Activated T-cell treated with anti-CD3 and anti-CD28 coated beads, Interleukin-2, amount 50 U/mL, for 4 hours (primary cell): ENCODE measurements at regions not wholly inside any gene's neighbourhood (a gene's known extent, or its start where the extent isn't known, plus 50 kb on each side); places are given as distances from the start of the nearest gene placed in this dataset.

Source experiments
- ATAC-seq, 2 donors: fragments of 200-7000 bp; cut with Tn5 transposase; one replicate each; pipeline ENCODE4 v1.10.0; 2021
- DNase-seq: peaks from one replicate; pipeline ENCODE4 v3.0.0-alpha.2; 2020
- H3K27me3 Mint-ChIP-seq: one replicate; pipeline ENCODE4 v1.8.0; 2021; ENCODE audit warnings: low read depth, mixed read lengths
- H3K36me3 Mint-ChIP-seq: one replicate; pipeline ENCODE4 v1.8.0; 2022; ENCODE audit warnings: mixed read lengths; ENCODE audit not compliant: insufficient read depth
- H3K4me1 Mint-ChIP-seq: one replicate; pipeline ENCODE4 v1.8.0; 2021; ENCODE audit warnings: low read depth, mixed read lengths
- H3K4me3 Mint-ChIP-seq: one replicate; pipeline ENCODE4 v1.8.0; 2021; ENCODE audit warnings: mild to moderate bottlenecking, moderate library complexity, mixed read lengths
- H3K9me3 Mint-ChIP-seq: one replicate; pipeline ENCODE4 v1.8.0; 2021; ENCODE audit warnings: mixed read lengths

DNA sequence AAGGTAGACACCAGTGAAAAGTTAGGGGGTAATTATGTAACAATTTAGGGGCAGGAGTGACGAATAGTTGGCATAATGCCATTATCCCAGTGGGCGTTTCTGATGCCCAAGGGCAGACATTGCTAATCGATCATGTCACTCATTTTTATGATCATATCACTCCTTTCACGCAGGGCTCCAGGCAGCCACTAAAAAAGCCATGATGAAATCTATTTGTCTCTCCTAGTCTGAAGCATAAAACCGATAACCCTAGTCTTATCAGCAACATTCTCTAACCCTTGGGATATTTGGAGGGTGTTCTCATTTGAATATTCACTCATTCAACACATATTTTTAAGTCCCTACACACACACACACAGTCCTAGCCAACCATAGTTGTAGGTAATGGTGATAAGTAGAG is 114.9 kb downstream of the NMUR2 start:
- DNase-seq (no peak), ATAC-seq (no peak)
- no peaks in the 10 kb centered on the region for H3K36me3 Mint-ChIP-seq
- no peaks in the 10 kb centered on the region for H3K9me3 Mint-ChIP-seq
- H3K27me3 Mint-ChIP-seq: peaks cover 5% of the 10 kb centered on the region
- H3K4me1 Mint-ChIP-seq: no peaks in the 10 kb centered on the region
- no peak overlapping the region for H3K4me3 Mint-ChIP-seq

DNA sequence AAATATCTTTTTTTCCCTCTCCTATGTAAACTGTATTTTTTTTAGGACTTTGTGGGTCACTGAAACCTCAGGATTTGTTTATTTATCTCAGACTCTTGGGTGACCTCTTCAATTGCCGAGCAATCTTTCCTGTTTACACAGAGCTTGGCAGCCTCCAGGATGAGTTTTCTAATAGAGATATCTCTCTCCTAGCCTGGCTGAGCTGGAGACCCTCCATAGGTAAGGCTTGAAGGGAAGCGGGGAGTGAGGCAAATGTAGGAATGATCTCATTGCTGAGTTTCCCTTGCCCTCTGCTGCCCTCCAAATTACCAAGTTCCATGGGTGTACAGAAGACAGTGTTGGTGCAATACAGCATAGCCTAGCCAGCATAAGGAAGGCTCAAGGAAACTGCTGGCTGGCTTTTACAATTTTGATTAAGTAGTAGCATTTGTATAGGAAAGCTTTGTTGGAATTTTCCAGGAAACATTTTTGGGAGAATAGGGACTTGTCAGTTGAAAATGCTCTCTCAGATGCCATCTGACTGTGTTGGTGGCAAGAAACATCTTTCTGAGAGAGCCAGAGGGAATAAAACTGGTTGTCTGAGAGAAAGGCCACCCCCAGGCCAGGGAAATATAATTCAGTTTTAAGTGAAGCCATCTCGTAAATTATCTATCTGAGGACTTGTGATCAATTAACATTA is 116.0 kb downstream of the NMUR2 start:
- Mint-ChIP-seq H3K9me3 (peaks cover 2% of the 10 kb centered on the region), H3K4me3 (no peak overlapping the region), H3K4me1 (no peaks in the 10 kb centered on the region), H3K27me3 (peaks cover 7% of the 10 kb centered on the region), H3K36me3 (no peaks in the 10 kb centered on the region)
- ATAC-seq (no peak), DNase-seq (no peak)

DNA sequence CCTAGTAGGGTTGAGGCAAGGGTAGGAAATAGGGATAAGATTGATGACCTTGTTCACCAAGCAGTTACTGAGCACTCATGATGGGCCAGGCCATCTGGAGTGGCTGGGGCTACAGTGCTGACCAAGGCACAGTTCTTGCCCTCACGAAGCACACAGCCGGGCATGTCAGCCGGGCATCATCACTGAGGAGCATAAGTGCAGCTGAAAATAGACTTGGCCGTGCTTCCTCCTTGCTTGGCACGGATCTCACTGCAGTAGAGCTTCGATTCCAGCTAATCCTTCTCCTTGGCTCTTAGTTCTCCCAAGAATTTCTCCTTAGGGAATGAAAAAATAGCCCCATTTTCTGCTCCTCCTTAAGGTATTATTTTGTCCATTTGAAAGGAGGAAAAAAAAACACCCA is 116.6 kb downstream of the NMUR2 start:
- H3K9me3 Mint-ChIP-seq: peaks cover 5% of the 10 kb centered on the region
- DNase-seq (no peak), ATAC-seq (no peak)
- no peaks in the 10 kb centered on the region for H3K4me1 Mint-ChIP-seq
- H3K36me3 Mint-ChIP-seq: no peaks in the 10 kb centered on the region
- peaks cover 9% of the 10 kb centered on the region for H3K27me3 Mint-ChIP-seq
- H3K4me3 Mint-ChIP-seq: no peak overlapping the region

DNA sequence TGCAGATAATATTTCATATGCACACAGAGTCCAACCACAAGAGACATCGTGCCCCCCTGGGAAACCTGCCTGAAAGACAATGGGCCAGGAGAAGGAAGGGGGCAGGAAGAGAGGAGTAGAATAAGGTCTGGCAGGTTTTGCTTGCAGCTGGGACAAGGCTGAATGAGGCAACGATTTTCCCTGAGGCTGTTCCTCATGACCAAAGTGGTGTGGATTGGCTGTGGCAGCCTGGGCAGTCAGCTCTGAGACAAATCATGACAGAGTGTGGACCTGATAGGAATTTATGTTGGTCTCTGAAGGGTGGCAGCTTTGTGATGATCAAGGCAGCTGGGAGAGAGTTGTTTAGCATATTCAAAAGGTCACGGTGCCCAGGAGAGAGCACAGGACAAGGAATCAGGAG is 119.3 kb downstream of the NMUR2 start:
- Mint-ChIP-seq H3K4me1 (no peaks in the 10 kb centered on the region), H3K4me3 (no peak overlapping the region), H3K27me3 (peaks cover 7% of the 10 kb centered on the region), H3K9me3 (peaks cover 13% of the 10 kb centered on the region), H3K36me3 (no peaks in the 10 kb centered on the region)
- no peak for ATAC-seq
- no peak for DNase-seq

DNA sequence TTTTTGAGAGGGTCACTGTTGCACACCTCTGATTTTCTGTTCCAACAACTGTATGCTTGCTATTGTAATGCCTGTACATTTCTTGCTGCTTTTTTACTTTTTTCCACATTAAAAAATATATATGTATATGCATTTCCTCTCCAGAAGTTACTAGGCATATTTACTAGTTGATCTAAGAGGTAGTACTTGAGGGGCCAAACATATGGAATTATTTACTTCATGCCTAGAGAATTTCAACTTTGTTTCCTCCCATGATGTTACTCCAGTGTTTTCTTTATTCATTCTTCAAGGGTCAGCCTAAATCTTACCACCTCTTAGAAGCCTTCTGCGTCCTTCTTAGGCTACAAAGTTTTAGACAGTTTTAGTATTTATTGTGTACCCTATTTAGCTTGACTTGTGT is 122.7 kb downstream of the NMUR2 start:
- H3K9me3 Mint-ChIP-seq: peaks cover 13% of the 10 kb centered on the region
- H3K36me3 Mint-ChIP-seq: no peaks in the 10 kb centered on the region
- DNase-seq (no peak), ATAC-seq (no peak)
- H3K4me3 Mint-ChIP-seq: no peak overlapping the region
- no peaks in the 10 kb centered on the region for H3K4me1 Mint-ChIP-seq
- peaks cover 7% of the 10 kb centered on the region for H3K27me3 Mint-ChIP-seq

DNA sequence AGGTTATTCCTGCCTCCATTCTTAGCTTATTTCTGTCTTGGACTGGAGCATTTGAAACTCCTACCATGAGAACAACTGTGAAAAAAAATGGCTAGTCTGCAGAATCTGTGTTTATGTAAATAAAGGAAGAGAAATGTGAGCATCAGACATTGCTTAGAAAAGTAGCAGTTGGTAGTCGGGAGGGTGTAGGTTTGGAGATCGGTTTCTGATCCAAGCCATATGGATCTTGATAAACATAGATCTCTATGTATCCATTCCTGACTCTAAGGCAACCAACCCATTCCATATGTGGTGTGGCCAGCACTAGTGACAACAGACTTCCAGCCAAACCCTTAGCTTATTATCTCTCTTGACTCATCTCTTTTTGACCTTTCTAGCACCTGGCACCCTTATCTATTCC is 127.1 kb downstream of the NMUR2 start:
- H3K4me3 Mint-ChIP-seq: no peak overlapping the region
- no peaks in the 10 kb centered on the region for H3K4me1 Mint-ChIP-seq
- ATAC-seq (no peak), DNase-seq (no peak)
- peaks cover 8% of the 10 kb centered on the region for H3K9me3 Mint-ChIP-seq
- no peaks in the 10 kb centered on the region for H3K36me3 Mint-ChIP-seq
- peaks cover 4% of the 10 kb centered on the region for H3K27me3 Mint-ChIP-seq

DNA sequence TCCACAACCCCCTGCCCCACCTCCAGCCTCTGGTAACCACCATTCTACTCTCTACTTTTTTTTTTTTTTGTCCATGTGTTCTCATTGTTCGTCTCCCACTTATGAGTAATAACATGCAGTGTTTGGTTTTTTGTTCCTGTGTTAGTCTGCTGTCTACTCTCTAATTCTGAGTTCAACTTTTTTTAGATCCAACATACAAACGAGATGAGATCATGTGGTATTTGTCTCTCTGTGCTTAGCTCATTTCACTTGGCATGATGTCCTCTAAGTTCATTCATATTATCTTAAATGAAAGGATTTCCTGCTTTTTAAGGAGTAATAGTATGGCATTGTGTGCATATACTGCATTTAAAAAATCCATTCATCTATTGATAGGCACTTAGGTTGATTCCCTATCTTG is 130.9 kb downstream of the NMUR2 start:
- ATAC-seq (no peak), DNase-seq (no peak)
- Mint-ChIP-seq H3K27me3 (peaks cover 4% of the 10 kb centered on the region), H3K36me3 (no peaks in the 10 kb centered on the region), H3K4me3 (no peak overlapping the region), H3K9me3 (no peaks in the 10 kb centered on the region), H3K4me1 (no peaks in the 10 kb centered on the region)

DNA sequence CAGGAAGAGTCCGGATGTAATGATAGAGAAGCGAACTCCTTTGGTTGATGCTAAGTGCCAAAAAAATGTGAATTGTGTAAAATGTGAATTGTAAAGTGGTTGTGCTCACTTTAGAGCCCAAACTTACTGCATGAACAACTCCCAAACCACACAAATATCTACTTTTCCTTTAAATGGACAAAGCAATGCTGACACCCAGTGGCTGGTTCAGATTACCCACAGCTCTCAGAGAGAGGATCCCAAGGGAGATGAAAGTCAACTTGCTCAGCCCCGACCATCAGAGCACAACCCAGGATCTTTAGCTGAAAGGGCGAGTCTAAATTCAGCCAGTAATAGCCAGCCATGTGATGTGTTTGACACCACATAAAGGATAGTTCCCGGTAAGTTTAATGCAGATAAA is 133.7 kb downstream of the NMUR2 start:
- Mint-ChIP-seq H3K4me3 (no peak overlapping the region), H3K36me3 (no peaks in the 10 kb centered on the region), H3K4me1 (no peaks in the 10 kb centered on the region), H3K9me3 (no peaks in the 10 kb centered on the region), H3K27me3 (peaks cover 2% of the 10 kb centered on the region)
- DNase-seq: no peak
- no peak for ATAC-seq

DNA sequence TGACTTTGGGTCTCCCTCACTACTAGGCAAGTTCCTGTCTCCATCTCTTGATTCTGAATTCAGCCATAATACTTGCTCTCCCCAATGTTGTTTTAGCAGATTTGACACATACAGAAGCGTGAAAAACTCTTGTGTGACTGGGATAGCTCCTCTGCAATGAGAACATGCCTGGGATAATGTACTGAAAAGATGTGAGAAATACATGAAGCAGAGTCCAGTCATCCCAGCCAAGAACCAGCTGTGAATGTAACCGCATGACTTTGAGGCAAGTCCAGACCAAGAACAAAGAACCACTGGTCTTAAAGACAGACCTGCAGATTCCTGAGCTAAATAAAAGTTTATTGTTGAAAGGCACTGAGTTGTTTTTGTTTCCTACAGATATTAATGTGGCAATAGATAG is 135.0 kb downstream of the NMUR2 start:
- H3K4me3 Mint-ChIP-seq: no peak overlapping the region
- no peak for ATAC-seq

DNA sequence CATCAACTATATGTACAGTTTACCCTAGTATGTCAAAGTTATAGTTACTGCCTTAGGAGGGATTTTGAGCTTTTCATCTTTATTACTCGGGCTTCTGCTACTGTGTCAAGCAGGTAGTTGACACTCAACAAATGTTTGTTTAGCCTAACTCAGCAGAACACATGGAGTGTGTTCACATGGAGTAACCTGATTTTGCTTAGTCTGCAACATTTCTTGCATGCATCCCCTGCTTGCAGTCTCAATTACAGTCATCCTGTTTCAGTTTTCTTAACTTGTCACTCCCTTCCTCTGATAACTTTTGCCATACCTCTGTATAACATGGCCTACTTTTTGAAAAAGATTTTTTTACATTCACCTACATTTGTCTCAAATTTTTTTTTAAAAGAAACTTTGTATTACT is 135.5 kb downstream of the NMUR2 start:
- ATAC-seq: no peak
- no peak for DNase-seq
- Mint-ChIP-seq H3K27me3 (no peaks in the 10 kb centered on the region), H3K4me1 (no peaks in the 10 kb centered on the region), H3K9me3 (no peaks in the 10 kb centered on the region), H3K4me3 (no peak overlapping the region), H3K36me3 (no peaks in the 10 kb centered on the region)

More for the DNA sequence above, 135.0 kb downstream of the NMUR2 start:
- no peaks in the 10 kb centered on the region for H3K4me1 Mint-ChIP-seq
- H3K9me3 Mint-ChIP-seq: no peaks in the 10 kb centered on the region
- no peaks in the 10 kb centered on the region for H3K27me3 Mint-ChIP-seq
- H3K36me3 Mint-ChIP-seq: no peaks in the 10 kb centered on the region
- DNase-seq: no peak

DNA sequence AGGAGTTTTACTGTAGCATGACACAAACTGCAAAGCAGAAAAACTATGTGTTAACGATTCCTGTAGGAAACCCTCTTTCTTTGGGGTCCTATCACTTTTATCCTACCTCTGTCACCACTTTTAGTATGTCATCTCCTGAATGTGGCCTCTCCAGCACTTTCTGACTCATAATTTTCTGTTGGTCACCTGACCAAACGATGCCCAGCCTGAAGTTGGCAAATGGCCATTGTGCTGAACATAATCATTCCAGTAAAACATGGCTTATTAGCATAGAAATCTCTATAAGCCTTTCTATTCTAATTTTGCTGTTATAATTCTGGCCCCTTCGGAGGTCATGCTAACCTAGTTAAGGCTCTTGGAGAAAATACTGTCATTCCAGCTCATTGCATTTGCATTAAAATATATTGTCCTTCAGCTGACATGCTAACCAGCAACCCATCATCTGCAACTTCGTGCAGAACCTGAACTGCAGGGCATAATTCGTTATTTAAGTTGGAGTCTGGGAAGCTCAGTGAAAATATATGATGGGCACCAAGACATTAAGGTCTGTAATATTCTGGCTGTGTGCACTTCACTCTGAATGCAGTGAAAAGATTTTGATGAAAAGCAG is 140.3 kb downstream of the NMUR2 start:
- Mint-ChIP-seq H3K4me1 (no peaks in the 10 kb centered on the region), H3K27me3 (peaks cover 1% of the 10 kb centered on the region), H3K4me3 (no peak overlapping the region), H3K9me3 (no peaks in the 10 kb centered on the region), H3K36me3 (no peaks in the 10 kb centered on the region)
- ATAC-seq (no peak), DNase-seq (no peak)

DNA sequence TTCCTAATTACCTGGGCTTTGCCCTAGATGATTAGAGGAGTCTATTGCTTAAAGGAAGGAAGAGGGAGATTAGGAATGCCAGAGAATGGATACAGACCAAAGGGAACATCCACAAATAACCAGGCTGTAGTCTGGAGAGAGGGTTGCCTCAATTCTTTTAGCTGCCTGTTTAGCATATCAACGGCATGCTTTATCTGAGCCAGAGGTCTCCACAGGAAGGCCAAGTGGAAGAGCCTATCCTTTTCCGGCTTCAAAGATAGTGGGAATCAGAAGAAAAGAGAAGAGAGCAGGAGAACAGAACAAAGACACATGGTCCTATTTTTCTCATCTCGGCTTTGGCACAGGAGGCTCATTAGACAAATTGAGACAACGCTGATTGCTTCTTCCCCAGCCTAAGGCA is 142.4 kb downstream of the NMUR2 start:
- Mint-ChIP-seq H3K4me3 (no peak overlapping the region), H3K4me1 (no peaks in the 10 kb centered on the region), H3K36me3 (no peaks in the 10 kb centered on the region), H3K9me3 (no peaks in the 10 kb centered on the region), H3K27me3 (peaks cover 1% of the 10 kb centered on the region)
- no peak for ATAC-seq
- no peak for DNase-seq

DNA sequence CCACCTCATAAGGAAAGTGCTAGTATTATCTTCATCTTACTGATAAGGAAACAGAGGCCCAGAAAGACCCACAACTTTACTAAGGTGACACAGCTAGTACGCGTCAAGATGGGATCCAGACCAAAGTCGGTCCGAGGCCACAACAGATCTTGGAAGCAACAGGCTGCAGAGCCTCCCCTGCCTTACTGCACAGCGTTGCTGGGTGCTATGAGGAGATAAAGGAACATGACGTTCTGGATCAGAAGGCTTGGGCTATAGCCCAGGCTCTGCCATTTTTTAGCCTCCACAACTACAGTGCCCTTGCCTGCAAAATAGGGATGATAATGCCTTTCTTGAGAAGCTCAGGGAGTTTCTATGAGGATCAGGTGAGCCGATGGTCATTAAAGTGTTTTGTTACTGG is 144.1 kb downstream of the NMUR2 start:
- H3K4me3 Mint-ChIP-seq: no peak overlapping the region
- H3K36me3 Mint-ChIP-seq: no peaks in the 10 kb centered on the region
- no peak for ATAC-seq
- no peaks in the 10 kb centered on the region for H3K9me3 Mint-ChIP-seq
- H3K27me3 Mint-ChIP-seq: peaks cover 1% of the 10 kb centered on the region
- no peak for DNase-seq
- H3K4me1 Mint-ChIP-seq: no peaks in the 10 kb centered on the region

DNA sequence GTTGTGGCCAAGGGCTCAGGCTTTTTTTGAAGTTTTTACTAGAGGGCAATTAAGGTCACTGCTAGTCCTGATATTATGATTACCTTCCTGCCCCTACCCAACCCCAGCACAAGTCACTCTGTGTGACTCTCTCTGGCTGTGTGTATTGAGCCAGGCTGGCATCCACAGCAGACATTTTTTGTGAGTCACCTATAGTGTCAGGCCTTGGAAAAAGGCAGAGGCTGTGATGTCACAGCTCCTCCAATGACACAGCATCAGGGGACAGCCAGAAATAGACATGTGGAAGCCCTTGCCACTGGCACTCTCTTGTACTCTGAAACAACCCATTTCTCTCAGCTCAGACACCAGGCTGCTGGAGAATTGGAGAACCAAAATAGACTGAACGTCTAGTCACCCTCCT is 145.4 kb downstream of the NMUR2 start:
- no peak for ATAC-seq
- H3K27me3 Mint-ChIP-seq: peaks cover 6% of the 10 kb centered on the region
- DNase-seq: no peak
- no peaks in the 10 kb centered on the region for H3K9me3 Mint-ChIP-seq
- H3K4me1 Mint-ChIP-seq: no peaks in the 10 kb centered on the region
- H3K36me3 Mint-ChIP-seq: no peaks in the 10 kb centered on the region
- H3K4me3 Mint-ChIP-seq: no peak overlapping the region

DNA sequence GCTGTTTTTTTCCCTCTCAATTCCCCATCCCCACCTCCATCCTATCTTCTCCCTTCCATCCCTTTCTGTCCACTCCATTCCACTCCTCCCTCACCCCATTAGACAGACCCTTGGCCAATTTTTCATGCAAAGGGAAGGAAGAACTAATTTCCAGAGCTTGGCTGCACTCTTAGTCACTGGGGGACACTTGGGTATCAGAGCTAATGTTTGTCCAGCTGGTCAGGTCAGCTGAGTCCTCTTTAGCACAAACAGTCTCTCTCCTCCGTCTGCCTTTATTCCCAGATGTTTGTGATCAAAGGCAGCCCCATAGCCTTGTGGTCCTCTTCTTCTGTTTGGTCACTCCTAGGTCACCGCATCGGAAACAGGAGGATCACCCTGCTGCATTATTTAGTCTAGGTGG is 148.5 kb downstream of the NMUR2 start:
- DNase-seq (no peak), ATAC-seq (no peak)
- H3K36me3 Mint-ChIP-seq: no peaks in the 10 kb centered on the region
- H3K4me3 Mint-ChIP-seq: no peak overlapping the region
- H3K4me1 Mint-ChIP-seq: no peaks in the 10 kb centered on the region
- H3K9me3 Mint-ChIP-seq: no peaks in the 10 kb centered on the region
- H3K27me3 Mint-ChIP-seq: peaks cover 6% of the 10 kb centered on the region
